ENCODE measurements at regions not wholly inside any gene's neighbourhood (a gene's known extent, or its start where the extent isn't known, plus 50 kb on each side); places are given as distances from the start of the nearest gene placed in this dataset.

- Histone ChIP-seq H3K36me3 (ENCODE audit: control insufficient read depth in 4 of 4, insufficient read depth in 4 of 4, low read length in 4 of 4) (no peaks in the 10 kb centered on the region), H3K9me3 (ENCODE audit: control insufficient read depth in 4 of 4, insufficient read depth in 3 of 4, low read length in 3 of 4) (no peaks in the 10 kb centered on the region), H3K4me1 (ENCODE audit: control insufficient read depth in 5 of 5, insufficient read depth in 5 of 5, low read length in 5 of 5) (no peaks in the 10 kb centered on the region), H3K27ac (ENCODE audit: low read depth in 1 of 2, low read length in 1 of 2) (no peak overlapping the region), H3K4me3 (no peak overlapping the region), H3K9ac (ENCODE audit: insufficient read depth in 1 of 2, low read length in 2 of 2) (no peak overlapping the region), H3K27me3 (ENCODE audit: control insufficient read depth in 3 of 3, insufficient read depth in 3 of 3, low read length in 2 of 3) (no peaks in the 10 kb centered on the region)
- WGBS, 2 donors, result 87 to 89% methylated on average over 5 of the region's 5 CpGs
- no peak for ATAC-seq (ENCODE audit: insufficient read depth, low FRiP score)
- no peak for TF ChIP-seq CTCF (IDR thresholded peaks at IDR 0.05; ENCODE audit: control extremely low read depth, extremely low read depth)
- DNase-seq, result no peak
These were observed 578.0 kb upstream of the ARID1B start for GRCh38 chr6:156199182-156199581.

DNA sequence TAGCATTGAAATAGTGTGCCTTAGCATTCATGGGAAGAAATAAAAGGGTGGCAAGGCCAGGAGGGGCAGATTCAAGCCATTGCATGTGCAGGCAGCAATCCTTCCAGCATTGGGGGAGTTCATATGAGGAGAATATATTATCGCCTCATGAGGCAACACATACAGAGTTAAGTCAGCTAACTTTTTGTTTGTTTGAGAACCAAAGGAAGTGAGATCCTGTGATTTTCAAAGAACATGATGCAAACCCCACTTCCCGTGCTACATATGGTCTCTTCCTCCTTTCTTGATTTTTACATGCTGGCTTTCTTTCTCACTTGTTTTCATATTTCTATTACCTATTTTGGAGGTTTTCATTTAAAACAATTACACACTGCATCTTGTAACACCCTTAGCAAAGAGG lies 579.7 kb upstream of the ARID1B start:
- WGBS, 2 donors, result 19 to 60% methylated on average over 2 of the region's 2 CpGs
- H3K27me3 ChIP-seq (ENCODE audit: control insufficient read depth in 3 of 3, insufficient read depth in 3 of 3, low read length in 2 of 3), result no peaks in the 10 kb centered on the region
- H3K9ac ChIP-seq (ENCODE audit: insufficient read depth in 1 of 2, low read length in 2 of 2), result no peak overlapping the region
- H3K27ac ChIP-seq (ENCODE audit: low read depth in 1 of 2, low read length in 1 of 2), result no peak overlapping the region
- DNase-seq, result peak in 2 of 3 donors; percentile 2 to 23
- no peaks in the 10 kb centered on the region for H3K4me1 ChIP-seq (ENCODE audit: control insufficient read depth in 5 of 5, insufficient read depth in 5 of 5, low read length in 5 of 5)
- H3K9me3 ChIP-seq (ENCODE audit: control insufficient read depth in 4 of 4, insufficient read depth in 3 of 4, low read length in 3 of 4), result no peaks in the 10 kb centered on the region
- TF ChIP-seq CTCF (IDR thresholded peaks at IDR 0.05; ENCODE audit: control extremely low read depth, extremely low read depth), result no peak
- H3K4me3 ChIP-seq, result no peak overlapping the region
- H3K36me3 ChIP-seq (ENCODE audit: control insufficient read depth in 4 of 4, insufficient read depth in 4 of 4, low read length in 4 of 4), result no peaks in the 10 kb centered on the region
- ATAC-seq (ENCODE audit: insufficient read depth, low FRiP score), result no peak

DNA sequence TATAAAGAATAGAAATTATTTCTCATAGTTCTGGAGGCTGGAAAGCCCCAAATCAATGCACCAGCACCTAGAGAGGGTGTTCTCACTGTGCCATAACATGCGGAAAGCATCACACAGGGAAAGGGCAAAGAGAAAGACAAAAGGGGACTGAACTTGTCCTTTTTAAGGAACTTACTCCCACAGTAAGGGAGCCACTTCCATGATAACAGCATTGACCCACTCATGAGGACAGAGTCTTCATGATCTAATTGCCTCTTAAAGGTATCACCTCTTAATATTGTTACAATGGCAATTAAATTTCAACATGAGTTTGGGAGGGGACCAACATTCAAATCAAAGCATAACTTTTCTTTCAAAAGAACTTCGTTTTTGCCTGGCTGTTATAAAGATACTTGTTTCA lies 582.2 kb upstream of the ARID1B start:
- DNase-seq (no peak), ATAC-seq (ENCODE audit: insufficient read depth, low FRiP score) (no peak)
- Histone ChIP-seq H3K27me3 (ENCODE audit: control insufficient read depth in 3 of 3, insufficient read depth in 3 of 3, low read length in 2 of 3) (no peaks in the 10 kb centered on the region), H3K4me3 (no peak overlapping the region), H3K27ac (ENCODE audit: low read depth in 1 of 2, low read length in 1 of 2) (no peak overlapping the region), H3K4me1 (ENCODE audit: control insufficient read depth in 5 of 5, insufficient read depth in 5 of 5, low read length in 5 of 5) (no peaks in the 10 kb centered on the region), H3K36me3 (ENCODE audit: control insufficient read depth in 4 of 4, insufficient read depth in 4 of 4, low read length in 4 of 4) (no peaks in the 10 kb centered on the region), H3K9me3 (ENCODE audit: control insufficient read depth in 4 of 4, insufficient read depth in 3 of 4, low read length in 3 of 4) (no peaks in the 10 kb centered on the region), H3K9ac (ENCODE audit: insufficient read depth in 1 of 2, low read length in 2 of 2) (no peak overlapping the region)
- no peak for TF ChIP-seq CTCF (IDR thresholded peaks at IDR 0.05; ENCODE audit: control extremely low read depth, extremely low read depth)
- WGBS, 2 donors, result 88 to 93% methylated on average over 2 of the region's 2 CpGs

- Histone ChIP-seq H3K36me3 (ENCODE audit: control insufficient read depth in 4 of 4, insufficient read depth in 4 of 4, low read length in 4 of 4) (no peaks in the 10 kb centered on the region), H3K27ac (ENCODE audit: low read depth in 1 of 2, low read length in 1 of 2) (no peak overlapping the region), H3K4me1 (ENCODE audit: control insufficient read depth in 5 of 5, insufficient read depth in 5 of 5, low read length in 5 of 5) (no peaks in the 10 kb centered on the region), H3K4me3 (no peak overlapping the region), H3K27me3 (ENCODE audit: control insufficient read depth in 3 of 3, insufficient read depth in 3 of 3, low read length in 2 of 3) (no peaks in the 10 kb centered on the region), H3K9ac (ENCODE audit: insufficient read depth in 1 of 2, low read length in 2 of 2) (no peak overlapping the region), H3K9me3 (ENCODE audit: control insufficient read depth in 4 of 4, insufficient read depth in 3 of 4, low read length in 3 of 4) (no peaks in the 10 kb centered on the region)
- 88 to 95% methylated on average over 4 of the region's 4 CpGs for WGBS, 2 donors
- DNase-seq, result no peak
- TF ChIP-seq CTCF (IDR thresholded peaks at IDR 0.05; ENCODE audit: control extremely low read depth, extremely low read depth), result no peak
- ATAC-seq (ENCODE audit: insufficient read depth, low FRiP score), result no peak
These were observed 583.8 kb upstream of the ARID1B start for GRCh38 chr6:156193381-156193780.
